HEK293 (cell line): ENCODE measurements at regions not wholly inside any gene's neighbourhood (a gene's known extent, or its start where the extent isn't known, plus 50 kb on each side); places are given as distances from the start of the nearest gene placed in this dataset.

ENCODE experiments used
- CTCF ChIA-PET: fragments of 350-600 bp; formaldehyde crosslinking; extraction: SDS; loops from one replicate; lab custom pipeline; 2021; ENCODE audit warnings: antibody characterized with exemption; lab: Yijun Ruan, JAX
- POLR2A ChIA-PET: fragments of 300-600 bp; formaldehyde crosslinking; extraction: SDS; loops from one replicate; lab custom pipeline; 2020; ENCODE audit warnings: antibody characterized with exemption, inconsistent platforms; lab: Yijun Ruan, JAX
- H3K27ac ChIP-seq: fragments of 200-500 bp; sonication (Bioruptor generic); 2 replicates; pipeline ENCODE4 v1.5.1; 2014; ENCODE audit warnings: low read depth, low read length, control low read depth, inconsistent platforms; ENCODE audit errors: extremely low read depth
- H3K36me3 ChIP-seq, 2 experiments: fragments of 200-500 bp in 1 of 2; sonication (Bioruptor generic) in 1 of 2; 1 replicate in 1 of 2; 2 replicates in 1 of 2; pipeline ENCODE4 v1.5.1; 2014 to 2017; ENCODE audit warnings: inconsistent platforms in 2 of 2, low read length in 2 of 2; ENCODE audit not compliant: control insufficient read depth in 2 of 2, insufficient read depth in 1 of 2
- H3K4me1 ChIP-seq: fragments of 200-500 bp; sonication (Bioruptor generic); 2 replicates; pipeline ENCODE4 v1.5.1; 2014; ENCODE audit warnings: mild to moderate bottlenecking, low read length, inconsistent platforms; ENCODE audit not compliant: control insufficient read depth, insufficient read depth
- H3K4me3 ChIP-seq: 2 replicates; pipeline ENCODE4 v1.5.1; 2011; ENCODE audit warnings: low read depth, mild to moderate bottlenecking, control low read depth, low read length, moderate library complexity
- H3K9me3 ChIP-seq: fragments of 200-500 bp; sonication (Bioruptor generic); 2 replicates; pipeline ENCODE4 v1.5.1; 2014; ENCODE audit warnings: low read depth, low read length, inconsistent platforms; ENCODE audit not compliant: control insufficient read depth, insufficient read depth
- BCL11A ChIP-seq: fragments of 450-650 bp; formaldehyde crosslinking; IDR thresholded peaks from 2 replicates; pipeline ENCODE4 v1.5.1; 2016; ENCODE audit warnings: low read depth, missing biosample characterization, missing genetic modification characterization
- FEZF1 ChIP-seq: fragments of 450-650 bp; formaldehyde crosslinking; IDR thresholded peaks from 2 replicates; pipeline ENCODE4 v1.5.1; 2016; ENCODE audit warnings: missing biosample characterization, missing genetic modification characterization
- HOXC10 ChIP-seq: sonication (generic); formaldehyde crosslinking; IDR thresholded peaks from 2 replicates; pipeline ENCODE4 v1.8.1; 2023; ENCODE audit warnings: mild to moderate bottlenecking, missing genetic modification reagents
- KLF10 ChIP-seq: fragments of 450-650 bp; IDR thresholded peaks from 2 replicates; pipeline ENCODE4 v1.5.1; 2018; ENCODE audit warnings: missing biosample characterization, mild to moderate bottlenecking, missing genetic modification characterization
- MYNN ChIP-seq: fragments of 450-650 bp; formaldehyde crosslinking; IDR thresholded peaks from 2 replicates; pipeline ENCODE4 v1.5.1; 2016; ENCODE audit warnings: missing biosample characterization, missing genetic modification characterization, borderline replicate concordance
- PRDM2 ChIP-seq: fragments of 450-650 bp; formaldehyde crosslinking; IDR thresholded peaks from 2 replicates; pipeline ENCODE4 v1.5.1; 2016; ENCODE audit warnings: missing biosample characterization, missing genetic modification characterization, borderline replicate concordance
- WT1 ChIP-seq: fragments of 450-650 bp; formaldehyde crosslinking; IDR thresholded peaks from 2 replicates; pipeline ENCODE4 v1.5.1; 2016; ENCODE audit warnings: missing biosample characterization, missing genetic modification characterization
- ZEB2 ChIP-seq: fragments of 450-650 bp; formaldehyde crosslinking; IDR thresholded peaks from 2 replicates; pipeline ENCODE4 v1.5.1; 2016; ENCODE audit warnings: missing biosample characterization, missing genetic modification characterization
- ZFP37 ChIP-seq: fragments of 450-650 bp; formaldehyde crosslinking; IDR thresholded peaks from 2 replicates; pipeline ENCODE4 v1.5.1; 2016; ENCODE audit warnings: missing biosample characterization, missing genetic modification characterization
- ZNF121 ChIP-seq: fragments of 450-650 bp; formaldehyde crosslinking; IDR thresholded peaks from 2 replicates; pipeline ENCODE4 v1.5.1; 2016; ENCODE audit warnings: missing biosample characterization, missing genetic modification characterization
- ZNF184 ChIP-seq: fragments of 450-650 bp; IDR thresholded peaks from 2 replicates; pipeline ENCODE4 v1.5.1; 2018; ENCODE audit warnings: missing biosample characterization, mild to moderate bottlenecking, missing genetic modification characterization
- ZNF2 ChIP-seq: fragments of 450-650 bp; formaldehyde crosslinking; IDR thresholded peaks from 2 replicates; pipeline ENCODE4 v1.5.1; 2016; ENCODE audit warnings: missing biosample characterization, missing genetic modification characterization
- ZNF248 ChIP-seq: fragments of 450-650 bp; formaldehyde crosslinking; IDR thresholded peaks from 2 replicates; pipeline ENCODE4 v1.5.1; 2017; ENCODE audit warnings: missing biosample characterization, missing genetic modification characterization
- ZNF26 ChIP-seq: fragments of 450-650 bp; formaldehyde crosslinking; IDR thresholded peaks from 2 replicates; pipeline ENCODE4 v1.5.1; 2016; ENCODE audit warnings: missing biosample characterization, missing genetic modification characterization
- ZNF335 ChIP-seq: fragments of 450-650 bp; formaldehyde crosslinking; conservative IDR thresholded peaks from 2 replicates; pipeline ENCODE4 v1.5.1; 2016; ENCODE audit warnings: missing biosample characterization, missing genetic modification characterization
- ZNF423 ChIP-seq: fragments of 450-650 bp; formaldehyde crosslinking; IDR thresholded peaks from 2 replicates; pipeline ENCODE4 v1.5.1; 2016; ENCODE audit warnings: missing biosample characterization, missing genetic modification characterization
- ZNF514 ChIP-seq: fragments of 450-650 bp; formaldehyde crosslinking; IDR thresholded peaks from 2 replicates; pipeline ENCODE4 v1.5.1; 2016; ENCODE audit warnings: missing biosample characterization, missing genetic modification characterization
- ZNF529 ChIP-seq: fragments of 450-650 bp; formaldehyde crosslinking; IDR thresholded peaks from 2 replicates; pipeline ENCODE4 v1.5.1; 2017; ENCODE audit warnings: missing genetic modification characterization, missing biosample characterization; ENCODE audit not compliant: insufficient replicate concordance
- ZNF549 ChIP-seq: fragments of 450-650 bp; IDR thresholded peaks from 2 replicates; pipeline ENCODE4 v1.5.1; 2018; ENCODE audit warnings: missing biosample characterization, missing genetic modification characterization, mild to moderate bottlenecking, inconsistent platforms, moderate library complexity
- ZNF600 ChIP-seq: fragments of 450-650 bp; formaldehyde crosslinking; IDR thresholded peaks from 2 replicates; pipeline ENCODE4 v1.5.1; 2016; ENCODE audit warnings: missing biosample characterization, missing genetic modification characterization
- ZNF639 ChIP-seq: fragments of 450-650 bp; formaldehyde crosslinking; IDR thresholded peaks from 2 replicates; pipeline ENCODE4 v1.5.1; 2016; ENCODE audit warnings: missing biosample characterization, missing genetic modification characterization
- ZNF654 ChIP-seq: fragments of 450-650 bp; formaldehyde crosslinking; IDR thresholded peaks from 2 replicates; pipeline ENCODE4 v1.5.1; 2016; ENCODE audit warnings: low read depth, missing biosample characterization, missing genetic modification characterization
- ZNF707 ChIP-seq: fragments of 450-650 bp; formaldehyde crosslinking; IDR thresholded peaks from 2 replicates; pipeline ENCODE4 v1.5.1; 2016; ENCODE audit warnings: missing biosample characterization, missing genetic modification characterization
- ZNF76 ChIP-seq: fragments of 450-650 bp; formaldehyde crosslinking; IDR thresholded peaks from 2 replicates; pipeline ENCODE4; 2016; ENCODE audit warnings: low read depth, missing biosample characterization, missing genetic modification characterization, borderline replicate concordance
- TF ChIP-seq, protein P1 (sequence below): fragments of 450-650 bp; formaldehyde crosslinking; IDR thresholded peaks from 2 replicates; pipeline ENCODE4 v1.5.1; 2016; ENCODE audit warnings: missing biosample characterization, missing genetic modification characterization
- TF ChIP-seq, protein P2 (sequence below): fragments of 450-650 bp; formaldehyde crosslinking; IDR thresholded peaks from 2 replicates; pipeline ENCODE4 v1.5.1; 2016; ENCODE audit warnings: missing biosample characterization, missing genetic modification characterization, borderline replicate concordance

DNA sequence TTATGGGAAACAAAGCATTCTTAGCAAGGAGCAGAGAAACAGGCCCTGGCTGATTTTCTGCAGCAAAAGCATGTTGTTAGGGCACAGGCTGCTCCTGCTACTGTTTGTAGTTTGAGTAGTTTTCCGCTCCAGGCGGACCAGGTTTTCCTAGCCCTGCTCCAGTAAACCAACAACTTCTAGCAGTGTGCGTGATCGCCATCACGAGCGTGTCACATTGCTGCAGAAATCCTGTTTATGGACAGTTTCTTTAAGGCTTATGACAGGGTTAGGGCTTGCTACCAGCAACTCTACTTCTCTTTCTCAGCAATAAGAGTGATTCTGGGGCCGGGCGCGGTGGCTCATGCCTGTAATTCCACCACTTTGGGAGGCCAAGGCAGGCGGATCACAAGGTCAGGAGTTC, 803.9 kb upstream of the CDH10 start:
- CTCF ChIA-PET: no interaction called here
- TF ChIP-seq ZNF335 (no peak), ZNF707 (no peak), ZNF423 (tag by site-specific recombination) (no peak), MYNN (no peak), ZNF2 (tag by site-specific recombination) (no peak), KLF10 (tag by site-specific recombination) (no peak), ZNF121 (tag by site-specific recombination) (no peak), ZNF529 (no peak), ZNF514 (tag by site-specific recombination) (no peak), ZNF26 (tag by site-specific recombination) (no peak), PRDM2 (tag by site-specific recombination) (no peak), ZNF248 (tag by site-specific recombination) (no peak), FEZF1 (tag by site-specific recombination) (no peak), ZNF184 (tag by site-specific recombination) (no peak), WT1 (no peak), ZFP37 (tag by site-specific recombination) (no peak), ZNF549 (tag by site-specific recombination) (no peak), ZEB2 (no peak), HOXC10 (CRISPR knock-in tag) (no peak)
- TF ChIP-seq, protein P1, sequence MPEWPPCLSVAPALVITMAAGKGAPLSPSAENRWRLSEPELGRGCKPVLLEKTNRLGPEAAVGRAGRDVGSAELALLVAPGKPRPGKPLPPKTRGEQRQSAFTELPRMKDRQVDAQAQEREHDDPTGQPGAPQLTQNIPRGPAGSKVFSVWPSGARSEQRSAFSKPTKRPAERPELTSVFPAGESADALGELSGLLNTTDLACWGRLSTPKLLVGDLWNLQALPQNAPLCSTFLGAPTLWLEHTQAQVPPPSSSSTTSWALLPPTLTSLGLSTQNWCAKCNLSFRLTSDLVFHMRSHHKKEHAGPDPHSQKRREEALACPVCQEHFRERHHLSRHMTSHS: no peak
- TF ChIP-seq, all 188 proteins: peak for 0
- no peaks in the 10 kb centered on the region for H3K9me3 ChIP-seq
- H3K4me3 ChIP-seq: no peak overlapping the region
- H3K4me1 ChIP-seq: no peaks in the 10 kb centered on the region
- no peaks in the 10 kb centered on the region for H3K36me3 ChIP-seq
- H3K27ac ChIP-seq: no peak overlapping the region
- POLR2A ChIA-PET: no interaction called here

- Histone ChIP-seq H3K9me3 (no peaks in the 10 kb centered on the region), H3K4me3 (no peak overlapping the region), H3K27ac (no peak overlapping the region), H3K36me3 (no peaks in the 10 kb centered on the region), H3K4me1 (no peaks in the 10 kb centered on the region)
- POLR2A ChIA-PET: no interaction called here
- CTCF ChIA-PET: no interaction called here
- TF ChIP-seq, protein P2, sequence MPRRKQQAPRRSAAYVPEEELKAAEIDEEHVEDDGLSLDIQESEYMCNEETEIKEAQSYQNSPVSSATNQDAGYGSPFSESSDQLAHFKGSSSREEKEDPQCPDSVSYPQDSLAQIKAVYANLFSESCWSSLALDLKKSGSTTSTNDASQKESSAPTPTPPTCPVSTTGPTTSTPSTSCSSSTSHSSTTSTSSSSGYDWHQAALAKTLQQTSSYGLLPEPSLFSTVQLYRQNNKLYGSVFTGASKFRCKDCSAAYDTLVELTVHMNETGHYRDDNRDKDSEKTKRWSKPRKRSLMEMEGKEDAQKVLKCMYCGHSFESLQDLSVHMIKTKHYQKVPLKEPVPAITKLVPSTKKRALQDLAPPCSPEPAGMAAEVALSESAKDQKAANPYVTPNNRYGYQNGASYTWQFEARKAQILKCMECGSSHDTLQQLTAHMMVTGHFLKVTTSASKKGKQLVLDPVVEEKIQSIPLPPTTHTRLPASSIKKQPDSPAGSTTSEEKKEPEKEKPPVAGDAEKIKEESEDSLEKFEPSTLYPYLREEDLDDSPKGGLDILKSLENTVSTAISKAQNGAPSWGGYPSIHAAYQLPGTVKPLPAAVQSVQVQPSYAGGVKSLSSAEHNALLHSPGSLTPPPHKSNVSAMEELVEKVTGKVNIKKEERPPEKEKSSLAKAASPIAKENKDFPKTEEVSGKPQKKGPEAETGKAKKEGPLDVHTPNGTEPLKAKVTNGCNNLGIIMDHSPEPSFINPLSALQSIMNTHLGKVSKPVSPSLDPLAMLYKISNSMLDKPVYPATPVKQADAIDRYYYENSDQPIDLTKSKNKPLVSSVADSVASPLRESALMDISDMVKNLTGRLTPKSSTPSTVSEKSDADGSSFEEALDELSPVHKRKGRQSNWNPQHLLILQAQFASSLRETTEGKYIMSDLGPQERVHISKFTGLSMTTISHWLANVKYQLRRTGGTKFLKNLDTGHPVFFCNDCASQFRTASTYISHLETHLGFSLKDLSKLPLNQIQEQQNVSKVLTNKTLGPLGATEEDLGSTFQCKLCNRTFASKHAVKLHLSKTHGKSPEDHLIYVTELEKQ (tag by site-specific recombination): no peak
- no peak for TF ChIP-seq BCL11A (tag by site-specific recombination)
- no peak for TF ChIP-seq ZNF600
- TF ChIP-seq ZNF654 (tag by site-specific recombination): no peak
- no peak for TF ChIP-seq ZNF76 (tag by site-specific recombination)
- TF ChIP-seq ZNF184 (tag by site-specific recombination): no peak
- TF ChIP-seq ZNF639 (tag by site-specific recombination): no peak
Observed at GRCh38 chr5:25448190-25448621, 803.4 kb upstream of the CDH10 start.
